A549 (cell line): ENCODE measurements at regions not wholly inside any gene's neighbourhood (a gene's known extent, or its start where the extent isn't known, plus 50 kb on each side); places are given as distances from the start of the nearest gene placed in this dataset.

Experiments
- ATAC-seq, 2 experiments: fragments of 200-7000 bp in 1 of 2; fragments of >200 bp in 1 of 2; cut with Nextera tagmentation in 1 of 2; cut with Tn5 transposase in 1 of 2; 3 replicates each; pipeline versions ENCODE4 v1.8.0 to v1.9.1; 2018 to 2020; ENCODE audit warnings: mild to moderate bottlenecking in 1 of 2, moderate library complexity in 1 of 2
- CTCF ChIA-PET: fragments of 300-600 bp; sonication (Branson Sonifier 250); formaldehyde crosslinking; extraction: SDS; loops from one replicate; lab custom pipeline; 2021; ENCODE audit warnings: antibody characterized with exemption, inconsistent platforms; lab: Yijun Ruan, JAX
- POLR2A ChIA-PET: fragments of 350-600 bp; formaldehyde crosslinking; extraction: SDS; loops from one replicate; lab custom pipeline; 2021; ENCODE audit warnings: antibody characterized with exemption, inconsistent platforms; lab: Yijun Ruan, JAX
- DNase-seq, 2 experiments: peaks; one replicate each; pipeline versions ENCODE4 v3.0.0 to v3.0.0-alpha.2; 2011 to 2016; ENCODE audit warnings: low read depth in 1 of 2, low spot score in 1 of 2
- FAIRE-seq: peaks from 2 replicates; lab custom pipeline; 2011; peaks lifted over from hg19 to GRCh38; lab: Jason Lieb, UNC
- H3K27ac ChIP-seq, 2 experiments: fragments of >200 bp; sonication (Bioruptor Twin); formaldehyde crosslinking; 3 replicates each; pipeline ENCODE4 v1.5.1; 2016 to 2017
- H3K4me1 ChIP-seq: fragments of >200 bp; sonication (Bioruptor Twin); formaldehyde crosslinking; 3 replicates; pipeline ENCODE4 v1.6.1; 2016
- H3K4me2 ChIP-seq: fragments of >200 bp; sonication (Bioruptor Twin); formaldehyde crosslinking; 3 replicates; pipeline ENCODE4 v1.6.1; 2016
- H3K4me3 ChIP-seq: fragments of >200 bp; sonication (Bioruptor Twin); formaldehyde crosslinking; 3 replicates; pipeline ENCODE4 v1.5.1; 2016
- H3K9me3 ChIP-seq: fragments of >200 bp; sonication (Bioruptor Twin); formaldehyde crosslinking; 3 replicates; pipeline ENCODE4 v1.6.1; 2016
- CBX2 ChIP-seq: fragments of 200-600 bp; sonication (generic); IDR thresholded peaks from 2 replicates; pipeline ENCODE4 v1.6.1; 2016; ENCODE audit warnings: low read depth, mild to moderate bottlenecking, borderline replicate concordance
- CTCF ChIP-seq: fragments of >200 bp; sonication (Bioruptor Twin); formaldehyde crosslinking; IDR thresholded peaks from 3 replicates; pipeline ENCODE4 v1.5.1; 2016
- ELK1 ChIP-seq: fragments of 150-350 bp; IDR thresholded peaks from 2 replicates; pipeline ENCODE4 v1.6.1; 2014; ENCODE audit warnings: low read depth, mild to moderate bottlenecking, low read length
- EP300 ChIP-seq, 2 experiments: fragments of >200 bp; sonication (Bioruptor Twin); formaldehyde crosslinking; IDR thresholded peaks; 2 replicates in 1 of 2; 3 replicates in 1 of 2; pipeline ENCODE4 v1.6.1; 2016 to 2017
- ESRRA ChIP-seq: fragments of 150-350 bp; IDR thresholded peaks from 2 replicates; pipeline ENCODE4 v1.6.1; 2014; ENCODE audit warnings: mild to moderate bottlenecking, low read length, borderline replicate concordance
- FOSL2 ChIP-seq, 2 experiments: fragments of 450-650 bp in 1 of 2; fragments of >200 bp in 1 of 2; sonication (Bioruptor Twin) in 1 of 2; formaldehyde crosslinking; IDR thresholded peaks; 2 replicates each; pipeline versions ENCODE4 v1.5.0 to v1.6.1; 2016 to 2020; ENCODE audit warnings: mild to moderate bottlenecking in 1 of 2, moderate library complexity in 1 of 2
- FOXS1 ChIP-seq: fragments of 250-450 bp; sonication (Bioruptor Pico); IDR thresholded peaks from 2 replicates; pipeline ENCODE4 v1.5.0; 2020; ENCODE audit warnings: mild to moderate bottlenecking, moderate library complexity
- HOXB13 ChIP-seq: fragments of 250-450 bp; sonication (Bioruptor Pico); IDR thresholded peaks from 2 replicates; pipeline ENCODE4 v1.5.0; 2020; ENCODE audit warnings: low read depth, mild to moderate bottlenecking, moderate library complexity
- JUN ChIP-seq, 2 experiments: fragments of >200 bp; sonication (Bioruptor Twin); formaldehyde crosslinking; IDR thresholded peaks; 2 replicates in 1 of 2; 3 replicates in 1 of 2; pipeline ENCODE4 v1.6.1; 2016 to 2017
- MAZ ChIP-seq: fragments of 150-350 bp; IDR thresholded peaks from 2 replicates; pipeline ENCODE4 v1.6.1; 2014; ENCODE audit warnings: antibody characterized with exemption, low read depth, low read length, borderline replicate concordance
- MYC ChIP-seq: IDR thresholded peaks from 2 replicates; pipeline ENCODE4 v1.6.1; 2012; ENCODE audit warnings: mild to moderate bottlenecking, inconsistent platforms, low read length, improper control_type of control experiment, borderline replicate concordance
- PHF8 ChIP-seq: fragments of 200-600 bp; sonication (generic); IDR thresholded peaks from 2 replicates; pipeline ENCODE4 v1.6.1; 2016; ENCODE audit warnings: low read depth, mild to moderate bottlenecking, antibody characterized with exemption, moderate library complexity, borderline replicate concordance
- POLR2A ChIP-seq: IDR thresholded peaks from 2 replicates; pipeline ENCODE4 v1.6.1; 2012; ENCODE audit warnings: mild to moderate bottlenecking, low read length
- POLR2AphosphoS2 ChIP-seq: conservative IDR thresholded peaks from 2 replicates; pipeline ENCODE4 v1.6.1; 2012; ENCODE audit warnings: low read length, improper control_type of control experiment, inconsistent platforms
- RAD21 ChIP-seq, 2 experiments: fragments of >200 bp in 1 of 2; sonication (Bioruptor Twin) in 1 of 2; formaldehyde crosslinking in 1 of 2; IDR thresholded peaks in 1 of 2; conservative IDR thresholded peaks in 1 of 2; 2 replicates in 1 of 2; 3 replicates in 1 of 2; pipeline ENCODE4 v1.6.1; 2012 to 2018; ENCODE audit warnings: inconsistent platforms in 1 of 2
- RFX5 ChIP-seq: fragments of 450-650 bp; IDR thresholded peaks from 2 replicates; pipeline ENCODE4 v1.7.1; 2014; ENCODE audit warnings: antibody characterized with exemption, mild to moderate bottlenecking, moderate library complexity
- SMC3 ChIP-seq: fragments of >200 bp; sonication (Bioruptor Twin); formaldehyde crosslinking; IDR thresholded peaks from 3 replicates; pipeline ENCODE4 v1.6.1; 2018; ENCODE audit warnings: inconsistent platforms
- SREBF2 ChIP-seq: fragments of 450-650 bp; IDR thresholded peaks from 2 replicates; pipeline ENCODE4 v1.6.1; 2014; ENCODE audit warnings: mild to moderate bottlenecking, moderate library complexity
- TFCP2L1 ChIP-seq: fragments of 250-450 bp; sonication (Bioruptor Pico); IDR thresholded peaks from 2 replicates; pipeline ENCODE4 v1.5.0; 2021; ENCODE audit warnings: mild to moderate bottlenecking
- USF2 ChIP-seq: fragments of 450-650 bp; IDR thresholded peaks from 2 replicates; pipeline ENCODE4 v1.6.1; 2014; ENCODE audit warnings: antibody characterized with exemption
- ZFP36 ChIP-seq: fragments of 450-650 bp; IDR thresholded peaks from 2 replicates; pipeline ENCODE4 v1.6.1; 2014; ENCODE audit warnings: borderline replicate concordance; ENCODE audit not compliant: partially characterized antibody
- WGBS: methylation state at CpG from one replicate; pipeline ENCODE4 v1.1.6; 2017; ENCODE audit errors: missing lambda C conversion rate; 5-methylcytosine and 5-hydroxymethylcytosine counted together
- TF ChIP-seq, protein P1 (sequence below): fragments of >200 bp; sonication (Bioruptor Twin); formaldehyde crosslinking; IDR thresholded peaks from 3 replicates; pipeline ENCODE4 v1.6.1; 2016
- TF ChIP-seq, protein P2 (sequence below): fragments of 200-600 bp; sonication (generic); IDR thresholded peaks from 2 replicates; pipeline ENCODE4 v1.6.1; 2016; ENCODE audit warnings: antibody characterized with exemption, mild to moderate bottlenecking, moderate library complexity
- TF ChIP-seq, protein P3 (sequence below): IDR thresholded peaks from 2 replicates; pipeline ENCODE4 v1.6.1; 2012
- TF ChIP-seq, protein P4 (sequence below): fragments of >200 bp; sonication (Bioruptor Twin); formaldehyde crosslinking; IDR thresholded peaks from 2 replicates; pipeline ENCODE4 v1.6.1; 2016

DNA sequence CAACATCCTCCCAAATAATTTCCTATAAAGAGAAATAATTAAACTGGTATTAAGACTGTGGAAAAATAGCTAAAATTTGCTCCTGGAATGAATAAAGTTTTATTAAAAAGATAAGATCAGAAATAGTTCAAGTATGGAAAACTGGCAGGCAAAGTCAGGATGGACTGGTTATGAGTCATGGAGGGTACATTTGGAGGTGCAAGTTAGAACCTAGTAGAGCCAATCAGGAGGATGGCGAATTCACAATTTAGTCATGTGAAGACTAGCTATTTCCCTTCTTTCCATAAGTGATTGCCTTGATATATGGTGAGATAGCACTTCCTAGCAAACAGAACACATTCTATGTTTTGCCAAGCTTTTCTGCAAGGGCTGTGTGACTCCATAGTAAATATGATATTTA, 1303.5 kb downstream of the EFNA5 start:
- ATAC-seq = no peak
- CTCF ChIA-PET = no interaction called here
- no peak overlapping the region for H3K27ac ChIP-seq

DNA sequence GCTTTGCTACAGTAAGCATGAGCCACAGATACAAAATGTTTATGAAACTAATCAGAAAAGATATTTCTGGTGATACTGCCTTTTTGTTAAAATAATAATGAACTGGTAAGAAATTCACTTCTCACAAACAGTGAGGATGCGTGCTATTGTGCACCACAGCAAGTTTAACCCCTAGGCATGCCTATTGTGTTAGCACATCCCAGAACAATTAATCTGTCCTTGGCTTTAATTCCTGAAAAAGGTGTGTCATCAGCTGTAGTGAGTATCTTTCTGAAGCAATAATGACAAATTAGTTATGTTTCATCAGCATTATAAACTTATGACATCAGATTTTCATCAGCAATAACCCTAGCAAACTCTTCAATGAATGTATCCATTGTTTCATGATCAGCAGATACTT, 1307.2 kb downstream of the EFNA5 start:
- Histone ChIP-seq H3K4me3 (no peak overlapping the region), H3K4me2 (no peak overlapping the region), H3K27ac (no peak overlapping the region), H3K4me1 (no peaks in the 10 kb centered on the region), H3K9me3 (no peaks in the 10 kb centered on the region)
- ATAC-seq = no peak
- ChIA-PET POLR2A (no interaction called here), CTCF (no interaction called here)
- no peak for DNase-seq
- 84% methylated on average over 1 of the region's 1 CpG for WGBS
- FAIRE-seq = no peak
- TF ChIP-seq JUN (IDR thresholded peaks at IDR 0.05) (no peak), RAD21 (conservative IDR thresholded peaks at IDR 0.05 in 1 of 2, IDR thresholded peaks at IDR 0.05 in 1 of 2) (no peak), CBX2 (no peak), FOXS1 (no peak), ESRRA (no peak)
- TF ChIP-seq, protein P1, sequence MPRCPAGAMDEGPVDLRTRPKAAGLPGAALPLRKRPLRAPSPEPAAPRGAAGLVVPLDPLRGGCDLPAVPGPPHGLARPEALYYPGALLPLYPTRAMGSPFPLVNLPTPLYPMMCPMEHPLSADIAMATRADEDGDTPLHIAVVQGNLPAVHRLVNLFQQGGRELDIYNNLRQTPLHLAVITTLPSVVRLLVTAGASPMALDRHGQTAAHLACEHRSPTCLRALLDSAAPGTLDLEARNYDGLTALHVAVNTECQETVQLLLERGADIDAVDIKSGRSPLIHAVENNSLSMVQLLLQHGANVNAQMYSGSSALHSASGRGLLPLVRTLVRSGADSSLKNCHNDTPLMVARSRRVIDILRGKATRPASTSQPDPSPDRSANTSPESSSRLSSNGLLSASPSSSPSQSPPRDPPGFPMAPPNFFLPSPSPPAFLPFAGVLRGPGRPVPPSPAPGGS = no peak
- TF ChIP-seq, protein P2, sequence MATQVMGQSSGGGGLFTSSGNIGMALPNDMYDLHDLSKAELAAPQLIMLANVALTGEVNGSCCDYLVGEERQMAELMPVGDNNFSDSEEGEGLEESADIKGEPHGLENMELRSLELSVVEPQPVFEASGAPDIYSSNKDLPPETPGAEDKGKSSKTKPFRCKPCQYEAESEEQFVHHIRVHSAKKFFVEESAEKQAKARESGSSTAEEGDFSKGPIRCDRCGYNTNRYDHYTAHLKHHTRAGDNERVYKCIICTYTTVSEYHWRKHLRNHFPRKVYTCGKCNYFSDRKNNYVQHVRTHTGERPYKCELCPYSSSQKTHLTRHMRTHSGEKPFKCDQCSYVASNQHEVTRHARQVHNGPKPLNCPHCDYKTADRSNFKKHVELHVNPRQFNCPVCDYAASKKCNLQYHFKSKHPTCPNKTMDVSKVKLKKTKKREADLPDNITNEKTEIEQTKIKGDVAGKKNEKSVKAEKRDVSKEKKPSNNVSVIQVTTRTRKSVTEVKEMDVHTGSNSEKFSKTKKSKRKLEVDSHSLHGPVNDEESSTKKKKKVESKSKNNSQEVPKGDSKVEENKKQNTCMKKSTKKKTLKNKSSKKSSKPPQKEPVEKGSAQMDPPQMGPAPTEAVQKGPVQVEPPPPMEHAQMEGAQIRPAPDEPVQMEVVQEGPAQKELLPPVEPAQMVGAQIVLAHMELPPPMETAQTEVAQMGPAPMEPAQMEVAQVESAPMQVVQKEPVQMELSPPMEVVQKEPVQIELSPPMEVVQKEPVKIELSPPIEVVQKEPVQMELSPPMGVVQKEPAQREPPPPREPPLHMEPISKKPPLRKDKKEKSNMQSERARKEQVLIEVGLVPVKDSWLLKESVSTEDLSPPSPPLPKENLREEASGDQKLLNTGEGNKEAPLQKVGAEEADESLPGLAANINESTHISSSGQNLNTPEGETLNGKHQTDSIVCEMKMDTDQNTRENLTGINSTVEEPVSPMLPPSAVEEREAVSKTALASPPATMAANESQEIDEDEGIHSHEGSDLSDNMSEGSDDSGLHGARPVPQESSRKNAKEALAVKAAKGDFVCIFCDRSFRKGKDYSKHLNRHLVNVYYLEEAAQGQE = no peak
- TF ChIP-seq, protein P3, sequence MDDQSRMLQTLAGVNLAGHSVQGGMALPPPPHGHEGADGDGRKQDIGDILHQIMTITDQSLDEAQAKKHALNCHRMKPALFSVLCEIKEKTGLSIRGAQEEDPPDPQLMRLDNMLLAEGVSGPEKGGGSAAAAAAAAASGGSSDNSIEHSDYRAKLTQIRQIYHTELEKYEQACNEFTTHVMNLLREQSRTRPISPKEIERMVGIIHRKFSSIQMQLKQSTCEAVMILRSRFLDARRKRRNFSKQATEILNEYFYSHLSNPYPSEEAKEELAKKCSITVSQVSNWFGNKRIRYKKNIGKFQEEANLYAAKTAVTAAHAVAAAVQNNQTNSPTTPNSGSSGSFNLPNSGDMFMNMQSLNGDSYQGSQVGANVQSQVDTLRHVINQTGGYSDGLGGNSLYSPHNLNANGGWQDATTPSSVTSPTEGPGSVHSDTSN = no peak

More for the DNA sequence above, 1303.5 kb downstream of the EFNA5 start:
- peaks cover 4% of the 10 kb centered on the region; the same call in 1 of the 3 replicates for H3K9me3 ChIP-seq
- POLR2A ChIA-PET = no interaction called here
- FAIRE-seq (no peak), DNase-seq (no peak)
- 59% methylated on average over 1 of the region's 1 CpG for WGBS
- no peak overlapping the region for H3K4me2 ChIP-seq
- H3K4me3 ChIP-seq = no peak overlapping the region
- no peak for TF ChIP-seq MYC
- TF ChIP-seq MAZ = no peak
- TF ChIP-seq, protein P4, sequence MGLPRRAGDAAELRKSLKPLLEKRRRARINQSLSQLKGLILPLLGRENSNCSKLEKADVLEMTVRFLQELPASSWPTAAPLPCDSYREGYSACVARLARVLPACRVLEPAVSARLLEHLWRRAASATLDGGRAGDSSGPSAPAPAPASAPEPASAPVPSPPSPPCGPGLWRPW = no peak
- TF ChIP-seq JUN (IDR thresholded peaks at IDR 0.05) = no peak
- no peak for TF ChIP-seq POLR2A
- TF ChIP-seq POLR2AphosphoS2 = no peak
- TF ChIP-seq SMC3 = no peak
- no peak for TF ChIP-seq CBX2
- no peak for TF ChIP-seq CTCF
- TF ChIP-seq USF2 = no peak
- TF ChIP-seq PHF8 = no peak
- no peak for TF ChIP-seq ELK1
- no peak for TF ChIP-seq EP300 (IDR thresholded peaks at IDR 0.05)
- no peak for TF ChIP-seq HOXB13 (CRISPR knock-in tag)
- no peak for TF ChIP-seq FOSL2 (IDR thresholded peaks at IDR 0.05)
- no peak for TF ChIP-seq FOSL2 (CRISPR knock-in tag; IDR thresholded peaks at IDR 0.05)
- TF ChIP-seq TFCP2L1 = no peak
- no peak for TF ChIP-seq RFX5
- TF ChIP-seq ZFP36 = no peak
- TF ChIP-seq SREBF2 = no peak
- TF ChIP-seq, protein P1 = no peak
- H3K4me1 ChIP-seq = no peaks in the 10 kb centered on the region
